Skeletal muscle tissue (tissue), 3 donors: ENCODE measurements at regions not wholly inside any gene's neighbourhood (a gene's known extent, or its start where the extent isn't known, plus 50 kb on each side); places are given as distances from the start of the nearest gene placed in this dataset.
A peak's percentile ranks its signal among the peaks of the same experiment; 100 is the strongest.

Experiments
- H3K27ac ChIP-seq: one replicate; pipeline ENCODE4 v1.7.0; 2013; ENCODE audit warnings: mild to moderate bottlenecking, low read depth, low read length, inconsistent platforms
- H3K27me3 ChIP-seq, 3 donors: one replicate each; pipeline ENCODE4 v1.7.0; 2013; ENCODE audit warnings: low read length in 3 of 3; ENCODE audit not compliant: control insufficient read depth in 3 of 3, insufficient read depth in 3 of 3
- H3K36me3 ChIP-seq, 3 donors: one replicate each; pipeline ENCODE4 v1.7.0; 2013; ENCODE audit warnings: low read length in 3 of 3; ENCODE audit not compliant: control insufficient read depth in 3 of 3, insufficient read depth in 3 of 3
- H3K4me1 ChIP-seq, 3 donors: one replicate each; pipeline ENCODE4 v1.7.0; 2013; ENCODE audit warnings: low read length in 3 of 3, mild to moderate bottlenecking in 3 of 3; ENCODE audit not compliant: control insufficient read depth in 3 of 3, insufficient read depth in 3 of 3
- H3K4me3 ChIP-seq, 3 donors: one replicate each; pipeline ENCODE4 v1.7.0; 2013; ENCODE audit warnings: low read length in 3 of 3
- H3K9ac ChIP-seq, 3 donors: one replicate each; pipeline ENCODE4 v1.7.0; 2013; ENCODE audit warnings: low read length in 3 of 3, mild to moderate bottlenecking in 3 of 3, moderate library complexity in 2 of 3, low read depth in 1 of 3
- H3K9me3 ChIP-seq, 3 donors: one replicate each; pipeline ENCODE4 v1.7.0; 2013; ENCODE audit warnings: low read length in 3 of 3; ENCODE audit not compliant: control insufficient read depth in 3 of 3
- donor health status: Osteomylitis.

- Histone ChIP-seq H3K9ac (no peak overlapping the region), H3K27ac (no peak overlapping the region)
Measured at GRCh38 chr18:45119876-45120275, 439.2 kb downstream of the SETBP1 start.

GRCh38 chr18:45121146-45121545 lies 440.5 kb downstream of the SETBP1 start:
- no peaks in the 10 kb centered on the region for H3K9me3 ChIP-seq
- no peaks in the 10 kb centered on the region for H3K36me3 ChIP-seq
- no peak overlapping the region for H3K27ac ChIP-seq
- H3K4me3 ChIP-seq: no peak overlapping the region
- no peaks in the 10 kb centered on the region for H3K4me1 ChIP-seq
- no peaks in the 10 kb centered on the region for H3K27me3 ChIP-seq
- H3K9ac ChIP-seq: no peak overlapping the region

More at GRCh38 chr18:45119876-45120275, 439.2 kb downstream of the SETBP1 start:
- Histone ChIP-seq H3K9me3 (no peaks in the 10 kb centered on the region), H3K27me3 (no peaks in the 10 kb centered on the region), H3K4me1 (no peaks in the 10 kb centered on the region), H3K4me3 (no peak overlapping the region), H3K36me3 (no peaks in the 10 kb centered on the region)

GRCh38 chr18:45122506-45122905 lies 441.8 kb downstream of the SETBP1 start:
- H3K27ac ChIP-seq: no peak overlapping the region
- H3K9ac ChIP-seq: no peak overlapping the region
- no peaks in the 10 kb centered on the region for H3K27me3 ChIP-seq
- no peaks in the 10 kb centered on the region for H3K36me3 ChIP-seq
- H3K9me3 ChIP-seq: no peaks in the 10 kb centered on the region
- no peaks in the 10 kb centered on the region for H3K4me1 ChIP-seq
- no peak overlapping the region for H3K4me3 ChIP-seq

- no peak overlapping the region for H3K4me3 ChIP-seq
- no peaks in the 10 kb centered on the region for H3K9me3 ChIP-seq
- H3K36me3 ChIP-seq: no peaks in the 10 kb centered on the region
- no peaks in the 10 kb centered on the region for H3K4me1 ChIP-seq
- no peaks in the 10 kb centered on the region for H3K27me3 ChIP-seq
- H3K27ac ChIP-seq: no peak overlapping the region
- no peak overlapping the region for H3K9ac ChIP-seq
Measured at GRCh38 chr18:45127405-45127804, 446.7 kb downstream of the SETBP1 start.

GRCh38 chr18:45133276-45133675 lies 452.6 kb downstream of the SETBP1 start:
- H3K36me3 ChIP-seq: no peaks in the 10 kb centered on the region
- H3K4me3 ChIP-seq: no peak overlapping the region
- no peak overlapping the region for H3K9ac ChIP-seq
- H3K9me3 ChIP-seq: no peaks in the 10 kb centered on the region
- no peak overlapping the region for H3K27ac ChIP-seq
- no peaks in the 10 kb centered on the region for H3K27me3 ChIP-seq
- H3K4me1 ChIP-seq: no peaks in the 10 kb centered on the region

- no peaks in the 10 kb centered on the region for H3K4me1 ChIP-seq
- no peak overlapping the region for H3K9ac ChIP-seq
- no peak overlapping the region for H3K27ac ChIP-seq
- H3K27me3 ChIP-seq: no peaks in the 10 kb centered on the region
- H3K4me3 ChIP-seq: no peak overlapping the region
- H3K36me3 ChIP-seq: no peaks in the 10 kb centered on the region
- H3K9me3 ChIP-seq: no peaks in the 10 kb centered on the region
Measured at GRCh38 chr18:45136381-45137086, 455.8 kb downstream of the SETBP1 start.

- Histone ChIP-seq H3K9me3 (no peaks in the 10 kb centered on the region), H3K4me1 (no peaks in the 10 kb centered on the region), H3K9ac (no peak overlapping the region), H3K4me3 (no peak overlapping the region), H3K27ac (no peak overlapping the region), H3K27me3 (no peaks in the 10 kb centered on the region), H3K36me3 (no peaks in the 10 kb centered on the region)
Measured at GRCh38 chr18:45137087-45137419, 456.4 kb downstream of the SETBP1 start.

GRCh38 chr18:45139478-45139877 lies 458.8 kb downstream of the SETBP1 start:
- Histone ChIP-seq H3K9ac (no peak overlapping the region), H3K4me3 (no peak overlapping the region), H3K36me3 (no peaks in the 10 kb centered on the region), H3K9me3 (no peaks in the 10 kb centered on the region), H3K4me1 (no peaks in the 10 kb centered on the region), H3K27me3 (no peaks in the 10 kb centered on the region), H3K27ac (no peak overlapping the region)

- Histone ChIP-seq H3K9me3 (no peaks in the 10 kb centered on the region), H3K36me3 (no peaks in the 10 kb centered on the region), H3K27me3 (no peaks in the 10 kb centered on the region), H3K4me3 (no peak overlapping the region), H3K9ac (no peak overlapping the region), H3K4me1 (no peaks in the 10 kb centered on the region), H3K27ac (no peak overlapping the region)
Measured at GRCh38 chr18:45142868-45143267, 462.2 kb downstream of the SETBP1 start.

- peak overlapping the region in 1 of 3 donors; percentile 12 for H3K4me3 ChIP-seq
- peak overlapping the region; percentile 38 for H3K27ac ChIP-seq
- no peak overlapping the region for H3K9ac ChIP-seq
- H3K9me3 ChIP-seq: no peaks in the 10 kb centered on the region
- H3K4me1 ChIP-seq: peaks cover 11 to 15% (median 13%) of the 10 kb centered on the region in 3 donors
- no peaks in the 10 kb centered on the region for H3K36me3 ChIP-seq
- H3K27me3 ChIP-seq: no peaks in the 10 kb centered on the region
Measured at GRCh38 chr18:45149712-45150111, 465.6 kb upstream of the SLC14A2 start.
